NCI-H187 (cell line): ENCODE measurements at regions not wholly inside any gene's neighbourhood (a gene's known extent, or its start where the extent isn't known, plus 50 kb on each side); places are given as distances from the start of the nearest gene placed in this dataset.
"Not testable (repeated sequence)": the region's sequence is repeated elsewhere in the genome, so short reads cannot be mapped to it uniquely, and the experiment has no call there.

Source experiments
- DNase-seq, 2 experiments: peaks; one replicate each; lab custom pipeline; 2025; lab: John Stamatoyannopoulos, UW

GRCh38 chr5:89545626-89546025 lies 662.6 kb upstream of the MEF2C start:
- DNase-seq = no peak

- DNase-seq = no peak
Measured at GRCh38 chr5:89545076-89545475, 662.1 kb upstream of the MEF2C start.

DNA sequence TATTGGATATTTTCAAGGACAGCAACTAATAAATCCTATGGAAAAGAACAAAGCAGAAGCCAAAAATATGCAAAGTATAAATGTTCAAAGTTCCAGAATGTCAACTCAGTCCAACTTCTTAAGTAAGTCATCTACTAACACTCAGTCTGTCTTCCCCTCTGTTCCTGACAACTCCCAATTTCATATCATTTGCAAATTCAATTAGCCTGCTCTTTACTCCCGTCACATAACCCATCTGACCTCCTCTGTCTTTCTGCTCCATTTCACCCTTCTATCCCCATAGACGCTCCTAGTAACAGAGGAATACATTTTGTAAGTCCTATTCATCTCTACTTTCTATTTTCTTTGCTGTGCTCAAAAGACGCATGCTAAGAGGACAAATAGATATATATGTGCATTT lies 659.8 kb upstream of the MEF2C start:
- no peak for DNase-seq

GRCh38 chr5:89537800-89538199 lies 654.8 kb upstream of the MEF2C start:
- no peak for DNase-seq

GRCh38 chr5:89536020-89536419 lies 653.0 kb upstream of the MEF2C start:
- no peak for DNase-seq

DNA sequence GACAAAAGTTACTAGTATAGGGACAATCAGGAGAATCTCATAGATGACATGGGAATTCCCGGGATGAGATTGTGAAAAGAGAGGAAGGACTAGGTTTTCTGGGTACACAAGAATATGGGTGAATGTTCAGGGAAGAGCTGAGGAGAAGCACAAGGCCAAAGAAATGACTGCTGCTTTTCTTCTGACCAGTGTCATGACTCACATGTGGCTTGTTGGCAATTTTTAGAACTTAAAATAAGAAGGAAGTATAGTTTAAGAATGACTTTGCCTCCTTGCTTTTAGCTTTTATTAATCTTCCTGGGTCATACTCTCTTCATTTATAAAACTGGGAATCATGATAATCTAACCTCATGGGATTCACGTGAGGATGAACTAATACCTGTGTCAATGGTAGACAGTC lies 652.4 kb upstream of the MEF2C start:
- no peak for DNase-seq

- no peak for DNase-seq
Measured at GRCh38 chr5:89534331-89534730, 651.3 kb upstream of the MEF2C start.

DNA sequence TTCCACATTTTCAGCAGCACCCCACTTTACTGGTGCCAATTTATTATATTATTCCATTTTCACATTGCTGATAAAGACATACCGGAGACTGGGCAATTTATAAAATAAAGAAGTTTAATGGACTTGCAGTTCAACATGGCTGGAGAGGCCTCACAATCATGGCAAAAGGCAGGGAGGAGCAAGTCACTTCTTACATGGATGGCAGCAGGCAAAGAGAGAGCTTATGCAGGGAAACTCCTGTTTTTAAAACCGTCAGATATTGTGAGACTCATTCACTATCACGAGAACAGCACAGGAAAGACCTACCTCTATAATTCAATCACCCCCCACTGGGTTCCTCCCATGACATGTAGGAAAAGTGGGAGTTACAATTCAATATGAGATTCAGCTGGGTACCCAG lies 641.8 kb upstream of the MEF2C start:
- DNase-seq = no peak

DNA sequence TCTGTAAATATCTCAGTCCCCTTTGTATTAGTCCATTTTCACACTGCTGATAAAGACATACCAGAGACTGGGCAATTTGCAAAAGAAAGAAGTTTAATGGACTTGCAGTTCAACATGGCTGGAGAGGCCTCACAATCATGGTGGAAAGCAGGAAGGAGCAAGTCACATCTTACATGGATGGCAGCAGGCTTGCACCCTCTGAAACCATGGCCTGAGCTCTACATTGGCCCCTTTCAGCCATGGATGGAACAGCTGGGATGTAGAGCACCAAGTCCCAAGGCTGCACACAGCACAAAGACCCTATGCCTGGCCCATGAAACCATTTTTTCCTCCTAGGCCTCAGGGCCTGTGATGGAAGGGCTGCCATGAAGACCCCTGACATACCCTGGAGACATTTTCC lies 640.9 kb upstream of the MEF2C start:
- not testable (repeated sequence) for DNase-seq

- no peak for DNase-seq
Measured at GRCh38 chr5:89520771-89521170, 637.8 kb upstream of the MEF2C start.

- no peak for DNase-seq
Measured at GRCh38 chr5:89513299-89514044, 630.5 kb upstream of the MEF2C start.

DNA sequence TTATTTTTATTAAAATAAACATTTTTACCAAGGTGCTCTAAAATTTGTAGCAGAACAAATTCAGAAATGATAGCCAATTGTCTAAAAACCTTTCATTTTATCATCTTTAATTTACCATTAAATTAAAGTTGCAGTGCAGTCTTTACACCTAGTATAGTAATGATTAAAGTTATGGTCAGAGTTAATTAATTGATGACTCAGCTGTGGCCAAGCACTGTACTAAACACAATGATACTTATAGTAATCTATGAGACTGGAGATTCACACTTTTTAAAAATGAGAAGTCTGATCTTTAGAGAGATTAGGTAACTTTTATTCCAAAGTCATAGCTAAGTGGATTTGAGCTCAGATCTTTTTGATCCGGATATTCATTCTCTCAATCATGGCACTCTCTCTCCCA lies 621.1 kb upstream of the MEF2C start:
- no peak for DNase-seq

DNA sequence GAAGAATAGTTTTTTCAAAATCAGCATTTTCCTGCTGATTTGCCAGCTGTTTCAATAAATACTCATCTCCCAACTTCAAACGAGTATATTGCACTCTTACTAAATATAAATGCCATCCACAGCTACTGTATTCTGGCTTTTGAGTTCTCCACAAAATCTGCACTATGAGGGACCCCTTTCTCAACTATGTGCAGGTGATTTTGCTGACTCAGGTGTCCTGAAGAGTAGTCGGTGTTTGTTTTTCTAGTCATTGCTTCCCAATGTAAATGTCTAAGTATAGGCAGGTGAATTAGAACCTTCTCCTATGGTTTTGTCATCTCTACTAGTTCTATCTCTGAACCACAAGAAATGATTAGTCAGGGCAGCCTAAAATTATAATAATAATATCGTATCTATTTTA lies 616.8 kb upstream of the MEF2C start:
- no peak for DNase-seq

- no peak for DNase-seq
Measured at GRCh38 chr5:89498699-89499098, 615.7 kb upstream of the MEF2C start.

DNA sequence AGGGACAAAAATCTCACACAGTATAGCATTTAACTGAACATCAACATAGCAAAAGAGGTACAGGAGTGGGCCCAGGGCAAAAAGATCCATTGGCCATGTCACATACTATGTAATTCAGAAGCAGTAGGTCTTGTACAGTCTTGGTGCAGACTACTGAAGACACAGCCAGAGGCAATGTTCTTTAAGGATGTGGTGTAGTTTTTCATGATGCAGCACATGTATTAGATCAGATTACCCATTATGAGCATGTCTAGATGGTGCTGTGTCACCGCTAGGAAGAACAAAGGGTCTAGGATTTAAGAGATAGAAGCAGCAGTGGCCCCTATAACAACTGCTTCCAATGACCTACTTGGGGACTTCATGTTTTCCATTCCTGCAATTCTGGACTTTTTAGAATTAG lies 610.4 kb upstream of the MEF2C start:
- DNase-seq = no peak

GRCh38 chr5:89484962-89485361 lies 602.0 kb upstream of the MEF2C start:
- no peak for DNase-seq

DNA sequence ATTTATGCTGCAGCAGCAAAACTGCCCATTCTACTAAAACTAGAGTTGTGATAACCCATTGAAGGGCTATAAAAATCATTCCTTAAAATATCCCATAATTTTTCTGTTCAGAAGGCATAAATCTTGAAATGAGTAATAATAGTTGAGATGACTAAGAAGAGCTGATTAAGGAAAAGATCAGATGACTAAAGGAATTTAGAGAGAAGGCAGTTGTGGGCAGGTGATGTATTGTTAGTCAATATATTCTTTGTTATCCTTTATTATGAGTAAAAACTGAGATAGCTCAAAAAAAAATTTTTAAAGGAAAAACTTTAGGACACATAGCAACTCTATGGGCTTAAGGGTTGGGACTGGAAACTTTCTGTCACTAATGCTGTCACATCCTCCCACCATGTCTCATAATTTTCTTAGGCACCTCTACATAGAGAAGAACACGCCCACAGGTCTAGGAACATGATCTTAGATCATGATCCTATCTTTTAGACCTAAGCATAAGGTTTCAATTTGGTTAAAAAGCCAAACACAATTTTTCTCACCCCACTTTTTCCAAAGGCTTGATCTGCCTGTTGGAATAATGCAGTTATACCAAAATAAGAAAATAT lies 597.5 kb upstream of the MEF2C start:
- DNase-seq = no peak

- no peak for DNase-seq
Measured at GRCh38 chr5:89478851-89479250, 595.9 kb upstream of the MEF2C start.

GRCh38 chr5:89473196-89473595 lies 590.2 kb upstream of the MEF2C start:
- no peak for DNase-seq

GRCh38 chr5:89471541-89471940 lies 588.6 kb upstream of the MEF2C start:
- no peak for DNase-seq

- DNase-seq = no peak
Measured at GRCh38 chr5:89471115-89471514, 588.1 kb upstream of the MEF2C start.

- no peak for DNase-seq
Measured at GRCh38 chr5:89470658-89471057, 587.7 kb upstream of the MEF2C start.

GRCh38 chr5:89458332-89458656 lies 575.3 kb upstream of the MEF2C start:
- no peak for DNase-seq
